ENCODE measurements at regions not wholly inside any gene's neighbourhood (a gene's known extent, or its start where the extent isn't known, plus 50 kb on each side); places are given as distances from the start of the nearest gene placed in this dataset.

DNA sequence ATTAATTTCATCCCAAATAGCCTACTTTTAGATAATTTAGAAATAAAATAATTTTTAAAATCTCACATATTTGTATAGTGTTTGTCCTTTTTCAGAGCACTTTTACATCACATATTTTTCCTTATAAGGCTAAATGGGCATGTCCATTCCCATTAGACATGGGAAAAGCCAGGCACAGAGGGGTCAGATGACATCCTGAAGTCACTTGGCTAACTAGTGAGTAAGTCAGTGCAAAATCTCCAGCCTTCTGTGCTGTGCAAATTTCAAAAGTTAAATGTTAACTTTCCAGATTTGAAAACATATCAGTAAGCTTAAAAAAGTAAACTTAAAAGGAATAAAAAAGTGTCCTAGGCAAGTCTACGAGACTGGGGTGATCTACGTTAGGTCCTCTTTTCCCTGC lies 117.4 kb downstream of the EMP1 start:
- Histone ChIP-seq H3K36me3 (ENCODE audit: control insufficient read depth in 2 of 3, insufficient read depth in 3 of 3, low read length in 3 of 3) (no peaks in the 10 kb centered on the region), H3K4me3 (ENCODE audit: low read length in 3 of 3) (no peak overlapping the region), H3K9ac (ENCODE audit: low read length in 3 of 3) (no peak overlapping the region), H3K4me1 (ENCODE audit: control insufficient read depth in 2 of 3, insufficient read depth in 2 of 3, low read depth in 1 of 3, low read length in 3 of 3) (no peaks in the 10 kb centered on the region), H3K27me3 (ENCODE audit: control insufficient read depth, insufficient read depth, low read length) (no peaks in the 10 kb centered on the region), H3K9me3 (ENCODE audit: control insufficient read depth in 2 of 3, insufficient read depth in 1 of 3, low read length in 3 of 3) (peaks cover 0 to 2% (median 0%) of the 10 kb centered on the region in 3 donors), H3K27ac (ENCODE audit: low read depth in 2 of 2, low read length in 2 of 2) (no peak overlapping the region)
- FAIRE-seq (no peak), DNase-seq (no peak)
- intact Hi-C loops (cut with DNase I) = no loop called here
- TF ChIP-seq, protein P1, sequence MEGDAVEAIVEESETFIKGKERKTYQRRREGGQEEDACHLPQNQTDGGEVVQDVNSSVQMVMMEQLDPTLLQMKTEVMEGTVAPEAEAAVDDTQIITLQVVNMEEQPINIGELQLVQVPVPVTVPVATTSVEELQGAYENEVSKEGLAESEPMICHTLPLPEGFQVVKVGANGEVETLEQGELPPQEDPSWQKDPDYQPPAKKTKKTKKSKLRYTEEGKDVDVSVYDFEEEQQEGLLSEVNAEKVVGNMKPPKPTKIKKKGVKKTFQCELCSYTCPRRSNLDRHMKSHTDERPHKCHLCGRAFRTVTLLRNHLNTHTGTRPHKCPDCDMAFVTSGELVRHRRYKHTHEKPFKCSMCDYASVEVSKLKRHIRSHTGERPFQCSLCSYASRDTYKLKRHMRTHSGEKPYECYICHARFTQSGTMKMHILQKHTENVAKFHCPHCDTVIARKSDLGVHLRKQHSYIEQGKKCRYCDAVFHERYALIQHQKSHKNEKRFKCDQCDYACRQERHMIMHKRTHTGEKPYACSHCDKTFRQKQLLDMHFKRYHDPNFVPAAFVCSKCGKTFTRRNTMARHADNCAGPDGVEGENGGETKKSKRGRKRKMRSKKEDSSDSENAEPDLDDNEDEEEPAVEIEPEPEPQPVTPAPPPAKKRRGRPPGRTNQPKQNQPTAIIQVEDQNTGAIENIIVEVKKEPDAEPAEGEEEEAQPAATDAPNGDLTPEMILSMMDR (IDR thresholded peaks at IDR 0.05; ENCODE audit: borderline replicate concordance, extremely low read depth, insufficient read depth) = no peak

GRCh38 chr12:13311551-13311950 lies 115.0 kb downstream of the EMP1 start:
- FAIRE-seq (no peak), DNase-seq (no peak)
- TF ChIP-seq, protein P1 (IDR thresholded peaks at IDR 0.05; ENCODE audit: borderline replicate concordance, extremely low read depth, insufficient read depth) = no peak
- Histone ChIP-seq H3K27me3 (ENCODE audit: control insufficient read depth, insufficient read depth, low read length) (no peaks in the 10 kb centered on the region), H3K4me3 (ENCODE audit: low read length in 3 of 3) (no peak overlapping the region), H3K4me1 (ENCODE audit: control insufficient read depth in 2 of 3, insufficient read depth in 2 of 3, low read depth in 1 of 3, low read length in 3 of 3) (no peaks in the 10 kb centered on the region), H3K36me3 (ENCODE audit: control insufficient read depth in 2 of 3, insufficient read depth in 3 of 3, low read length in 3 of 3) (no peaks in the 10 kb centered on the region), H3K9me3 (ENCODE audit: control insufficient read depth in 2 of 3, insufficient read depth in 1 of 3, low read length in 3 of 3) (no peaks in the 10 kb centered on the region), H3K9ac (ENCODE audit: low read length in 3 of 3) (no peak overlapping the region), H3K27ac (ENCODE audit: low read depth in 2 of 2, low read length in 2 of 2) (no peak overlapping the region)
- intact Hi-C loops (cut with DNase I) = no loop called here

- no peaks in the 10 kb centered on the region for H3K36me3 ChIP-seq (ENCODE audit: control insufficient read depth in 2 of 3, insufficient read depth in 3 of 3, low read length in 3 of 3)
- no peak overlapping the region for H3K27ac ChIP-seq (ENCODE audit: low read depth in 2 of 2, low read length in 2 of 2)
- H3K9me3 ChIP-seq (ENCODE audit: control insufficient read depth in 2 of 3, insufficient read depth in 1 of 3, low read length in 3 of 3) = no peaks in the 10 kb centered on the region
- FAIRE-seq (no peak), DNase-seq (no peak)
- TF ChIP-seq, protein P1 (IDR thresholded peaks at IDR 0.05; ENCODE audit: borderline replicate concordance, extremely low read depth, insufficient read depth) = no peak
- no peaks in the 10 kb centered on the region for H3K27me3 ChIP-seq (ENCODE audit: control insufficient read depth, insufficient read depth, low read length)
- H3K9ac ChIP-seq (ENCODE audit: low read length in 3 of 3) = no peak overlapping the region
- no peak overlapping the region for H3K4me3 ChIP-seq (ENCODE audit: low read length in 3 of 3)
- intact Hi-C loops (cut with DNase I) = no loop called here
- H3K4me1 ChIP-seq (ENCODE audit: control insufficient read depth in 2 of 3, insufficient read depth in 2 of 3, low read depth in 1 of 3, low read length in 3 of 3) = no peaks in the 10 kb centered on the region
Observed at GRCh38 chr12:13307143-13307816, 110.8 kb downstream of the EMP1 start.

GRCh38 chr12:13304924-13305323 lies 108.4 kb downstream of the EMP1 start:
- TF ChIP-seq, protein P1 (IDR thresholded peaks at IDR 0.05; ENCODE audit: borderline replicate concordance, extremely low read depth, insufficient read depth) = no peak
- no peak for FAIRE-seq
- DNase-seq = no peak
- intact Hi-C loops (cut with DNase I) = no loop called here
- Histone ChIP-seq H3K4me3 (ENCODE audit: low read length in 3 of 3) (no peak overlapping the region), H3K27ac (ENCODE audit: low read depth in 2 of 2, low read length in 2 of 2) (no peak overlapping the region), H3K9ac (ENCODE audit: low read length in 3 of 3) (no peak overlapping the region), H3K4me1 (ENCODE audit: control insufficient read depth in 2 of 3, insufficient read depth in 2 of 3, low read depth in 1 of 3, low read length in 3 of 3) (no peaks in the 10 kb centered on the region), H3K27me3 (ENCODE audit: control insufficient read depth, insufficient read depth, low read length) (no peaks in the 10 kb centered on the region), H3K36me3 (ENCODE audit: control insufficient read depth in 2 of 3, insufficient read depth in 3 of 3, low read length in 3 of 3) (no peaks in the 10 kb centered on the region), H3K9me3 (ENCODE audit: control insufficient read depth in 2 of 3, insufficient read depth in 1 of 3, low read length in 3 of 3) (no peaks in the 10 kb centered on the region)
